ENCODE measurements at regions not wholly inside any gene's neighbourhood (a gene's known extent, or its start where the extent isn't known, plus 50 kb on each side); places are given as distances from the start of the nearest gene placed in this dataset.

DNA sequence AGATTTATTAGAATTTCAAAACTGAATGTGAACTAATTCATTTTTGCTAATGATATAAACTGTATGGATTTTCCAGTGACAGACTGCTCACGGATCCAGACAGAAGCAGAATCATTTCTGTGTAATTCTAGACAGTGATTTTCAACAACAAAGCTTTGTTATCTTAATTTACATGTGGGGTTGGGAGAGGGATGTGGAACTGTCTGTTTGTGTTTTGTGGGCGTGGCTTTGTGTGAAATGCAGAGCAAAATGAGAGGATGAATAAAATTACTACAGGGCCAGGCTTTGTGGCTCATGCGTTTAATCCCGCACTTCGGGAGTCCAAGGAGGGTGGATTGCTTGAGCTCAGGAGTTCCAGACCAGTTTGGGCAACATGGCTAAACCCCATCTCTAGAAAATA, 834.7 kb downstream of the GALC start:
- Histone ChIP-seq H3K4me2 (ENCODE audit: low read length) (no peak overlapping the region), H3F3A (ENCODE audit: control insufficient read depth, insufficient read depth) (no peaks in the 10 kb centered on the region), H3K9me2 (replicated peaks; ENCODE audit: control insufficient read depth, low read length) (no peaks in the 10 kb centered on the region), H4K20me1 (ENCODE audit: control insufficient read depth, insufficient read depth, low read depth, low read length) (no peaks in the 10 kb centered on the region), H3K27me3 (ENCODE audit: control insufficient read depth, low read length) (no peaks in the 10 kb centered on the region), H3K27ac (ENCODE audit: low read depth, low read length) (no peak overlapping the region), H3K79me2 (ENCODE audit: control insufficient read depth, low read length) (no peaks in the 10 kb centered on the region), H3K4me3 (ENCODE audit: low read length) (no peak overlapping the region), H3K9me3 (ENCODE audit: control insufficient read depth, insufficient read depth, low read length) (no peaks in the 10 kb centered on the region), H3K4me1 (ENCODE audit: control insufficient read depth, low read length) (no peaks in the 10 kb centered on the region), H3K36me3 (ENCODE audit: control insufficient read depth, low read length) (no peaks in the 10 kb centered on the region)
- TF ChIP-seq, protein P1, sequence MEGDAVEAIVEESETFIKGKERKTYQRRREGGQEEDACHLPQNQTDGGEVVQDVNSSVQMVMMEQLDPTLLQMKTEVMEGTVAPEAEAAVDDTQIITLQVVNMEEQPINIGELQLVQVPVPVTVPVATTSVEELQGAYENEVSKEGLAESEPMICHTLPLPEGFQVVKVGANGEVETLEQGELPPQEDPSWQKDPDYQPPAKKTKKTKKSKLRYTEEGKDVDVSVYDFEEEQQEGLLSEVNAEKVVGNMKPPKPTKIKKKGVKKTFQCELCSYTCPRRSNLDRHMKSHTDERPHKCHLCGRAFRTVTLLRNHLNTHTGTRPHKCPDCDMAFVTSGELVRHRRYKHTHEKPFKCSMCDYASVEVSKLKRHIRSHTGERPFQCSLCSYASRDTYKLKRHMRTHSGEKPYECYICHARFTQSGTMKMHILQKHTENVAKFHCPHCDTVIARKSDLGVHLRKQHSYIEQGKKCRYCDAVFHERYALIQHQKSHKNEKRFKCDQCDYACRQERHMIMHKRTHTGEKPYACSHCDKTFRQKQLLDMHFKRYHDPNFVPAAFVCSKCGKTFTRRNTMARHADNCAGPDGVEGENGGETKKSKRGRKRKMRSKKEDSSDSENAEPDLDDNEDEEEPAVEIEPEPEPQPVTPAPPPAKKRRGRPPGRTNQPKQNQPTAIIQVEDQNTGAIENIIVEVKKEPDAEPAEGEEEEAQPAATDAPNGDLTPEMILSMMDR (IDR thresholded peaks at IDR 0.05; ENCODE audit: low read depth, low read length, poor library complexity, severe bottlenecking), result no peak
- TF ChIP-seq EZH2phosphoT487 (IDR thresholded peaks at IDR 0.05; ENCODE audit: borderline replicate concordance, low read length), result no peak

DNA sequence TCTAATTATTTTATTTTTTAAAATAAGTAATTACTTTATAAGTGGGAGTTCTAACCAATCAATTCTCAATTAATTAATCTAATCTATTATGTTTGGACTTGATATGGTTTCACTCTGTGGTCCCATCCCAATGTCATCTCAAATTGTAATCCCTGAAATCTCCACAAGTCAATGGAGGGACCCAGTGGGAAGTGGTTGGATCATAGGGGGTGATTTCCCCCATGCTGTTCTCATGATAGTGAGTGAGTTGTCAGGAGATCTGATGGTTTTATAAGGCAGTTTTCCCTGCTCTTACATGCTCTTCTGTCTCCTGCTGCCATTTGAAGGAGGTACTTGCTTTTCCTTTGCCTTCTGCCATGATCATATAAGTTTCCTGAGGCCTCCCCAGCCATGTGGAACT, 836.1 kb downstream of the GALC start:
- Histone ChIP-seq H3F3A (ENCODE audit: control insufficient read depth, insufficient read depth) (no peaks in the 10 kb centered on the region), H3K27ac (ENCODE audit: low read depth, low read length) (no peak overlapping the region), H3K4me1 (ENCODE audit: control insufficient read depth, low read length) (no peaks in the 10 kb centered on the region), H4K20me1 (ENCODE audit: control insufficient read depth, insufficient read depth, low read depth, low read length) (no peaks in the 10 kb centered on the region), H3K9me3 (ENCODE audit: control insufficient read depth, insufficient read depth, low read length) (no peaks in the 10 kb centered on the region), H3K27me3 (ENCODE audit: control insufficient read depth, low read length) (no peaks in the 10 kb centered on the region), H3K4me2 (ENCODE audit: low read length) (no peak overlapping the region), H3K4me3 (ENCODE audit: low read length) (no peak overlapping the region), H3K36me3 (ENCODE audit: control insufficient read depth, low read length) (no peaks in the 10 kb centered on the region), H3K79me2 (ENCODE audit: control insufficient read depth, low read length) (no peaks in the 10 kb centered on the region), H3K9me2 (replicated peaks; ENCODE audit: control insufficient read depth, low read length) (no peaks in the 10 kb centered on the region)
- TF ChIP-seq, protein P1 (IDR thresholded peaks at IDR 0.05; ENCODE audit: low read depth, low read length, poor library complexity, severe bottlenecking), result no peak
- no peak for TF ChIP-seq EZH2phosphoT487 (IDR thresholded peaks at IDR 0.05; ENCODE audit: borderline replicate concordance, low read length)

DNA sequence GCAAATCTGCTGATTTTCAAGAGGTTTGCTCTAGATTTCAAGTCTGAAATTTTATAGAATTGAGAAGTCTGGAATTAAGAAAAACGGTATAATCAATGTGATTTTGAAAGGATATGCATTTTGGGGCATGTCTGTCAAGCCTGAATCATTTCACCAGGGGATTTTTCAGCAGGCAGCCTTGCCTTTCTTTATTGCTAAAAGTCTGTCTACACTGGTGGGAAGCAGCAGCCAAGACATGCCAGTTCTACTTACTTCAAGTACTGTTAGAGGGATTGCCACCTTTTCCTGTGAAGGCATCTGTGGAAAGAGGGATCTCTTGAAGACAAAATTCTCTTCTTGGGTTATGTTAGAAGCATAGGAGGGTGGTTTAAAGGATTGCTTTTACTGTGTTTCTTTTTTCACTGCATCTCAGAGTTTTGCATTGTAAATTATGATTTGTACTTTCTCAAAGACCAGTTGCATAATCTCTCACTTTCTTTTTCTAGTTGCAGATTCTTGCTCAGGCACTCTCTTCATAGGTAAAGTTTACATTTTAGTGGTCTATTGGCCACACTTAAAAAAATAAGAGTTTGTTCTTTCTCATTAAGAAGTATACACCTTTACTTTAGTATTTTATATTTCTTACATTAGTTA, 837.0 kb downstream of the GALC start:
- H3K79me2 ChIP-seq (ENCODE audit: control insufficient read depth, low read length), result no peaks in the 10 kb centered on the region
- no peaks in the 10 kb centered on the region for H3K4me1 ChIP-seq (ENCODE audit: control insufficient read depth, low read length)
- no peaks in the 10 kb centered on the region for H3F3A ChIP-seq (ENCODE audit: control insufficient read depth, insufficient read depth)
- TF ChIP-seq EZH2phosphoT487 (IDR thresholded peaks at IDR 0.05; ENCODE audit: borderline replicate concordance, low read length), result no peak
- TF ChIP-seq, protein P1 (IDR thresholded peaks at IDR 0.05; ENCODE audit: low read depth, low read length, poor library complexity, severe bottlenecking), result no peak
- H3K27ac ChIP-seq (ENCODE audit: low read depth, low read length), result no peak overlapping the region
- no peaks in the 10 kb centered on the region for H3K36me3 ChIP-seq (ENCODE audit: control insufficient read depth, low read length)
- H3K9me3 ChIP-seq (ENCODE audit: control insufficient read depth, insufficient read depth, low read length), result no peaks in the 10 kb centered on the region
- H3K4me2 ChIP-seq (ENCODE audit: low read length), result no peak overlapping the region
- no peaks in the 10 kb centered on the region for H3K9me2 ChIP-seq (replicated peaks; ENCODE audit: control insufficient read depth, low read length)
- H3K4me3 ChIP-seq (ENCODE audit: low read length), result no peak overlapping the region
- H3K27me3 ChIP-seq (ENCODE audit: control insufficient read depth, low read length), result no peaks in the 10 kb centered on the region
- no peaks in the 10 kb centered on the region for H4K20me1 ChIP-seq (ENCODE audit: control insufficient read depth, insufficient read depth, low read depth, low read length)
